Activated naive CD4-positive, alpha-beta T cell treated with anti-CD3 and anti-CD28 coated beads, Interleukin-2, amount 10 ng/mL, durations not matched to agents 7 days and 5 days (primary cell): ENCODE measurements at regions not wholly inside any gene's neighbourhood (a gene's known extent, or its start where the extent isn't known, plus 50 kb on each side); places are given as distances from the start of the nearest gene placed in this dataset.

Experiments
- CTCF ChIA-PET: fragments of 350-600 bp; sonication (Branson Sonifier 250); formaldehyde crosslinking; loops from one replicate; lab custom pipeline; 2021; ENCODE audit warnings: antibody characterized with exemption; lab: Charles Lee
- DNase-seq: peaks from one replicate; pipeline ENCODE4 v3.0.0-alpha.2; 2020
- H3K27ac Mint-ChIP-seq: one replicate; pipeline ENCODE4 v1.8.0; 2021; ENCODE audit warnings: mild to moderate bottlenecking, moderate library complexity, mixed read lengths
- H3K27me3 Mint-ChIP-seq: one replicate; pipeline ENCODE4 v1.8.0; 2021; ENCODE audit warnings: mild to moderate bottlenecking, mixed read lengths
- H3K36me3 Mint-ChIP-seq: one replicate; pipeline ENCODE4 v1.8.0; 2021; ENCODE audit warnings: mixed read lengths
- H3K4me1 Mint-ChIP-seq: one replicate; pipeline ENCODE4 v1.8.0; 2021; ENCODE audit warnings: mixed read lengths
- H3K4me3 Mint-ChIP-seq: one replicate; pipeline ENCODE4 v1.8.0; 2021; ENCODE audit warnings: mild to moderate bottlenecking, moderate library complexity, mixed read lengths
- H3K9me3 Mint-ChIP-seq: one replicate; pipeline ENCODE4 v1.8.0; 2021; ENCODE audit warnings: mixed read lengths

- CTCF ChIA-PET = interaction anchor here (1.4 to 5.5 kb wide), 3 partner anchors 39 to 57 kb away, joined by 4 to 109 read pairs (median 12); no protein-coding TSS in a partner anchor
- Mint-ChIP-seq H3K9me3 (no peaks in the 10 kb centered on the region), H3K27ac (no peak overlapping the region), H3K27me3 (peaks cover 13% of the 10 kb centered on the region), H3K4me3 (no peak overlapping the region), H3K36me3 (no peaks in the 10 kb centered on the region), H3K4me1 (no peaks in the 10 kb centered on the region)
- no peak for DNase-seq
Measured at GRCh38 chr9:126556560-126557250, 57.0 kb upstream of the LMX1B start.

DNA sequence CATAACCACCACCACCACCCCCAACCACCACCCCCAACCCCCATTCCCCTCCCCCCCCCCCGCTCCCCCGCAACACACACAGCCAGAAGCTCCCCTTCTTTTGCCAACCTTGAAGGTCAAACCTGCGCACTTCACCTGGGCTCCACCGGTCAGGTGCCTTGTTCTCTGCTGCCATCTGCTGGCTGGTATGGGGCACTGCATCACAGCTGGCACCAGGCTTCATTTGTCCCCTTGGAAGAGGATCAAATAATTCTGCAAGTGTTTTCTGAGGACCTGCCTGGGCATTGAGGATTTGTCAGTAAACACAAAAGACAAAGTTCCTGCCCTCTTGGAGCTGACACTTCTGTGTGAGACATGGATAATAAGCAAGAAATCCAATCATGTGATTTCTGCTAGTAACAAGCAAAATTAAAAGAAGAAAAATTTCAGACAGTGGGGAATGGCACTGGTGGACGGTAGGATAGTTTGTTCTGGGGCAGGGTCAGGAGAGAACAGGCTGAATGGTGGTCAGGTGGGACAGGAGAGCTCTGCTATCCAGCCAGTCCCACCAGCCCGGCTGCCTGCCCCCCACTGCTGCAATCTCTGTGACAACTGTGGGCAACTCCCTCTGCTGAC is 55.6 kb upstream of the LMX1B start:
- Mint-ChIP-seq H3K27me3 (peaks cover 27% of the 10 kb centered on the region), H3K4me1 (no peaks in the 10 kb centered on the region), H3K36me3 (no peaks in the 10 kb centered on the region), H3K4me3 (no peak overlapping the region), H3K9me3 (no peaks in the 10 kb centered on the region), H3K27ac (no peak overlapping the region)
- DNase-seq = peak; percentile 75
- CTCF ChIA-PET = interaction anchor here (0.6 to 5.5 kb wide), 12 partner anchors 18 to 72 kb away, joined by 3 to 109 read pairs (median 4); no protein-coding TSS in a partner anchor

DNA sequence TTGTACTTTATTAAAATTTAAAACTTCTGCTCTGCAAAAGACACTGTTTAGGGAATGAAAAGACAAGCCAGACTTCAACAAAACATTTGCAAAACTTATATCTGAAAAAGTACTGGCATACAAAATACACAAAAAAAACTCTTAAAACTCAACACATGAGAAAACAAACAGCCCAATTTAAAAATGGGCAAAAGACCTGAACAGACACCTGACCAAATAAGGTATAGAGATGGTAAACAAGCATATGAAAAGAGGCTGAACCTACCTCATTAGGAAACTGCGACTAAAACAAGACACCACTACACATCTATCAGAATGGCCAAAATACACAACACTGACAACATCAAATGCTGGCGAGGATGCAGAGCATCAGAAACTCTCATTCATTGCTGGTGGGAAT is 54.4 kb upstream of the LMX1B start:
- no peaks in the 10 kb centered on the region for H3K36me3 Mint-ChIP-seq
- CTCF ChIA-PET = interaction anchor here (1.0 to 5.5 kb wide), 3 partner anchors 58 to 60 kb away, joined by 8 to 109 read pairs (median 9); no protein-coding TSS in a partner anchor
- peaks cover 38% of the 10 kb centered on the region for H3K27me3 Mint-ChIP-seq
- H3K9me3 Mint-ChIP-seq = no peaks in the 10 kb centered on the region
- no peak overlapping the region for H3K4me3 Mint-ChIP-seq
- no peak for DNase-seq
- H3K4me1 Mint-ChIP-seq = no peaks in the 10 kb centered on the region
- no peak overlapping the region for H3K27ac Mint-ChIP-seq

DNA sequence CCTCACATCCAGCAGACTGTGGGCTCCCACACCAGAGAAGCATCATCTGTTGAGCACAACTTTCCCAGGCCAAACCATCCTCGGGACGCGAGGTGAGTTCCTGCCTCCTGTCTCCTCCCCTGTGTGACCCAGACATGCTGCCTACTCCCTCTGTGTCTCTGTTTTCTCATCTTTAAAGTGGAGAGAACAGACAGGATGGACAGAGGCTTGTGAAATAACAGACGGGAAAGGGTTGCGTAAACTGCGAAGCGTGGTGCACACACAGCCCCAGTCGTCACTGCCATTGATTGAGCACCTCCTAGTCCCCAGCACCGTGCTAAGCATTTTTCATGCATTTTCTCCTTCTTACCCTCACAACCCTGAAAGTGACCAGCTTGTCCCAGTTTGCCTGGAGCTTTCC is 52.1 kb upstream of the LMX1B start:
- peaks cover 57% of the 10 kb centered on the region for H3K27me3 Mint-ChIP-seq
- no peaks in the 10 kb centered on the region for H3K9me3 Mint-ChIP-seq
- no peak overlapping the region for H3K27ac Mint-ChIP-seq
- no peaks in the 10 kb centered on the region for H3K36me3 Mint-ChIP-seq
- no peak overlapping the region for H3K4me3 Mint-ChIP-seq
- no peak for DNase-seq
- H3K4me1 Mint-ChIP-seq = no peaks in the 10 kb centered on the region
- CTCF ChIA-PET = interaction anchor here (2.4 kb wide), 1 partner anchor 63 kb away, joined by 13 read pairs; no protein-coding TSS in a partner anchor

DNA sequence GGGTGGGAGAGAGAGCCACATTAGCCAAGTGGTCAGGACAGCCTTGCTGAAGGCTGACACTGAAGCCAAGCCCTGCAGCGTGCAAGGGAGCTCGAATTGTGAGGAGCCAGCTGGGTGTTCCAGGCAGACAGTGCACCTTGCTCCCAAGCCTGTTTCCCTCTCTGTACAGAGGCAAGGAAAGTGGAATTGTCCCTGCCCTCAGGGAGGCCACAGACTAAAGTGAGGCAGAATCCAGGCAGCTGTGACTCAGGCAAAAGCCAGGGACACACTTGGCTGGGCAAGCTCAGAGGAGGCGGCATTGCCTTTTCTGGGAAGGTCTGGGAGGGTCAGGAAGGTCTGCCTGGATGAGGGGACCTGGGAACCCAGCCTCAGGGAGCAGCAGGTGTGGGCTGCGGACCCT is 50.2 kb upstream of the LMX1B start:
- H3K4me1 Mint-ChIP-seq = no peaks in the 10 kb centered on the region
- H3K36me3 Mint-ChIP-seq = no peaks in the 10 kb centered on the region
- no peaks in the 10 kb centered on the region for H3K9me3 Mint-ChIP-seq
- no peak for DNase-seq
- CTCF ChIA-PET = interaction anchor here (0.9 to 2.4 kb wide), 2 partner anchors 9 to 65 kb away, joined by 4 to 13 read pairs; no protein-coding TSS in a partner anchor
- H3K27ac Mint-ChIP-seq = no peak overlapping the region
- H3K4me3 Mint-ChIP-seq = no peak overlapping the region
- H3K27me3 Mint-ChIP-seq = peaks cover 61% of the 10 kb centered on the region
